ENCODE measurements at regions not wholly inside any gene's neighbourhood (a gene's known extent, or its start where the extent isn't known, plus 50 kb on each side); places are given as distances from the start of the nearest gene placed in this dataset.

GRCh38 chr1:17990401-17990800 lies 117.2 kb upstream of the IGSF21 start:
- TF ChIP-seq, protein P1, sequence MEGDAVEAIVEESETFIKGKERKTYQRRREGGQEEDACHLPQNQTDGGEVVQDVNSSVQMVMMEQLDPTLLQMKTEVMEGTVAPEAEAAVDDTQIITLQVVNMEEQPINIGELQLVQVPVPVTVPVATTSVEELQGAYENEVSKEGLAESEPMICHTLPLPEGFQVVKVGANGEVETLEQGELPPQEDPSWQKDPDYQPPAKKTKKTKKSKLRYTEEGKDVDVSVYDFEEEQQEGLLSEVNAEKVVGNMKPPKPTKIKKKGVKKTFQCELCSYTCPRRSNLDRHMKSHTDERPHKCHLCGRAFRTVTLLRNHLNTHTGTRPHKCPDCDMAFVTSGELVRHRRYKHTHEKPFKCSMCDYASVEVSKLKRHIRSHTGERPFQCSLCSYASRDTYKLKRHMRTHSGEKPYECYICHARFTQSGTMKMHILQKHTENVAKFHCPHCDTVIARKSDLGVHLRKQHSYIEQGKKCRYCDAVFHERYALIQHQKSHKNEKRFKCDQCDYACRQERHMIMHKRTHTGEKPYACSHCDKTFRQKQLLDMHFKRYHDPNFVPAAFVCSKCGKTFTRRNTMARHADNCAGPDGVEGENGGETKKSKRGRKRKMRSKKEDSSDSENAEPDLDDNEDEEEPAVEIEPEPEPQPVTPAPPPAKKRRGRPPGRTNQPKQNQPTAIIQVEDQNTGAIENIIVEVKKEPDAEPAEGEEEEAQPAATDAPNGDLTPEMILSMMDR (IDR thresholded peaks at IDR 0.05; ENCODE audit: low read depth, low read length): no peak
- in situ Hi-C loops (cut with HindIII; ENCODE audit: low sequenced_read_pairs): no loop called here
- H3K4me3 ChIP-seq (ENCODE audit: low read depth, low read length): no peak overlapping the region
- DNase-seq (ENCODE audit: low read depth, low spot score): no peak

DNA sequence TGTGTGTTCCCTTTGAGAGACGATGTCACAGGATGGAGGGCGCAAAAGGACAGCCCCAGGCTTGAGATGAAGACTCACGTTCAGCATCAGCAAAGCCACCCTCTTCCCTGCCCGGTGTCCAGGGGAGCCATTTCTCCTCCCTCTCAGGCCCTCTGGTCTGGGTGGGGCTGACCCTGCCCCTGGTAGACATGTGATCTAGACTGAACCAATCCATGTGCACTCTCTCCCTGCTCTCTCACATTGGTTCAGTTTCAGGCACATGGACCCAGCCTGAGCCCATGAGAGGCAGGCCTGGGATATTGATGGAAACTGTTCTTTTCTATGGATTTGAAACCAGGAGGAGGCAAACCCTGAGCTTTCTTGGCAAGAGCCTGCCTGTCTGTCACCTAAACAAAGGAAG lies 115.6 kb upstream of the IGSF21 start:
- TF ChIP-seq, protein P1 (IDR thresholded peaks at IDR 0.05; ENCODE audit: low read depth, low read length): no peak
- H3K4me3 ChIP-seq (ENCODE audit: low read depth, low read length): no peak overlapping the region
- in situ Hi-C loops (cut with HindIII; ENCODE audit: low sequenced_read_pairs): no loop called here
- no peak for DNase-seq (ENCODE audit: low read depth, low spot score)

GRCh38 chr1:17992800-17993199 lies 114.8 kb upstream of the IGSF21 start:
- TF ChIP-seq, protein P1 (IDR thresholded peaks at IDR 0.05; ENCODE audit: low read depth, low read length): no peak
- H3K4me3 ChIP-seq (ENCODE audit: low read depth, low read length): no peak overlapping the region
- no peak for DNase-seq (ENCODE audit: low read depth, low spot score)
- in situ Hi-C loops (cut with HindIII; ENCODE audit: low sequenced_read_pairs): no loop called here

DNA sequence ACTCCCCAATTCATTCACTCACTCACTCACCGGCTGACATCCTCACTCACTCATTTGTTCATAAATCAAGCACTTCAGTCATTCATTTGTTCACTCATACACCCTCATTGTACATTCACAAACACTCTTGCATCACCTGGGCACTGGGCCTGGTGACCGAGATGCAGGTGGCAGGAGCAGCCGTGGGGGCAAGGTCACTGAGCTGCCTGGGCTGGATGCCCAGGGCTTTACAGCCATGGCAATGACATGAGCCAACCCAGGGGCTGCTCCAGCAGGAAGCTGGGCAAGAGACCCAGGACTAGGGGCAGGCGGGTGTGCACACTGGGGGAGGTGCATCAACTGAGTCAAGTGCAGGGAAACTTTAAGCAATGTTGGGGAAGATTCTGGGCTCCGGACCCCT lies 113.6 kb upstream of the IGSF21 start:
- no peak overlapping the region for H3K4me3 ChIP-seq (ENCODE audit: low read depth, low read length)
- TF ChIP-seq, protein P1 (IDR thresholded peaks at IDR 0.05; ENCODE audit: low read depth, low read length): no peak
- no peak for DNase-seq (ENCODE audit: low read depth, low spot score)
- in situ Hi-C loops (cut with HindIII; ENCODE audit: low sequenced_read_pairs): no loop called here

DNA sequence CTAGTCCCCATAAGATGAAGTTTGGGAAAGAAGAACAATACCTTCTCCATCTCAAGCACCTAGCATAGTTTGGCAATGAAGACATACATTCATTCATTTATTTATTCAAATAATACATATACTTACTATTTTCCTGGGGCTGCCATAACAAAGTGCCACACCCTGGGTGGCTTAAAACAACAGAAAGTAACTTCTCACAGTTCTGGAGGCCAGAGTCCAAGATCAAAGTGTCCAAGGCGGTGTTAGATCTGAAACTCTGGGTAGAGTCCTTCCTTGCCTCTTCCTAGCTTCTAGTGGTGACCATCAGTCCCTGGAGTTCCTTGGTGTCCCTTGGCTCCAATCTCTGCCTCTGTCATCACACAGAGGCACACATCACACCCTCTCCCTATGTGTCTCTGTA lies 112.1 kb upstream of the IGSF21 start:
- DNase-seq (ENCODE audit: low read depth, low spot score): no peak
- in situ Hi-C loops (cut with HindIII; ENCODE audit: low sequenced_read_pairs): no loop called here
- no peak overlapping the region for H3K4me3 ChIP-seq (ENCODE audit: low read depth, low read length)
- TF ChIP-seq, protein P1 (IDR thresholded peaks at IDR 0.05; ENCODE audit: low read depth, low read length): no peak

GRCh38 chr1:17998889-17999288 lies 108.7 kb upstream of the IGSF21 start:
- no peak overlapping the region for H3K4me3 ChIP-seq (ENCODE audit: low read depth, low read length)
- in situ Hi-C loops (cut with HindIII; ENCODE audit: low sequenced_read_pairs): no loop called here
- DNase-seq (ENCODE audit: low read depth, low spot score): no peak
- TF ChIP-seq, protein P1 (IDR thresholded peaks at IDR 0.05; ENCODE audit: low read depth, low read length): no peak

GRCh38 chr1:17999884-18000283 lies 107.7 kb upstream of the IGSF21 start:
- TF ChIP-seq, protein P1 (IDR thresholded peaks at IDR 0.05; ENCODE audit: low read depth, low read length): no peak
- no peak overlapping the region for H3K4me3 ChIP-seq (ENCODE audit: low read depth, low read length)
- in situ Hi-C loops (cut with HindIII; ENCODE audit: low sequenced_read_pairs): no loop called here
- DNase-seq (ENCODE audit: low read depth, low spot score): no peak

Data from astrocyte of the spinal cord (primary cell).